ENCODE measurements at regions not wholly inside any gene's neighbourhood (a gene's known extent, or its start where the extent isn't known, plus 50 kb on each side); places are given as distances from the start of the nearest gene placed in this dataset.

DNA sequence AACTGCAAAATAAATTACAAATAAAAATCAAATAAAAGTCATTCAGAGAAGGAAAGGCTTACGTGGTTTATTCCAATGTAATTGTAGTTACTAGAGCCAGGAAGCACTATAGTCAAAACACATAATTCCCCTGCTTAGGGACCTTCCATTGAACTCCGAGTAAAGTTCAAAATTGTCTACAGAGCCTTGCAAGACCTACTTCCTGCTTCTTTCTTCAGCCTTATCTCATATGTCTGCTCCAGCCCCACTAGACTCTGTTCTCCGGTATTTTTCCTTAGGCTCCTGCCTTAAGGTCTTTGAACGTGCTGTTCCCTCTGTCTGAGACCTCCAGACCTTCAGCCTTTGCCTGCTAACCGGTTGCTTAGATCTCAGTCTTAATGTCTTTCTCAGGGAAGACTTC, 104.3 kb downstream of the ARL6IP6 start:
- no peak overlapping the region for H3K4me3 ChIP-seq
- DNase-seq (no peak), ATAC-seq (peak in 3 of 4 donors; percentile 25 to 79 (median 38))
- no peak overlapping the region for H3K27ac ChIP-seq
- TF ChIP-seq, protein P1, sequence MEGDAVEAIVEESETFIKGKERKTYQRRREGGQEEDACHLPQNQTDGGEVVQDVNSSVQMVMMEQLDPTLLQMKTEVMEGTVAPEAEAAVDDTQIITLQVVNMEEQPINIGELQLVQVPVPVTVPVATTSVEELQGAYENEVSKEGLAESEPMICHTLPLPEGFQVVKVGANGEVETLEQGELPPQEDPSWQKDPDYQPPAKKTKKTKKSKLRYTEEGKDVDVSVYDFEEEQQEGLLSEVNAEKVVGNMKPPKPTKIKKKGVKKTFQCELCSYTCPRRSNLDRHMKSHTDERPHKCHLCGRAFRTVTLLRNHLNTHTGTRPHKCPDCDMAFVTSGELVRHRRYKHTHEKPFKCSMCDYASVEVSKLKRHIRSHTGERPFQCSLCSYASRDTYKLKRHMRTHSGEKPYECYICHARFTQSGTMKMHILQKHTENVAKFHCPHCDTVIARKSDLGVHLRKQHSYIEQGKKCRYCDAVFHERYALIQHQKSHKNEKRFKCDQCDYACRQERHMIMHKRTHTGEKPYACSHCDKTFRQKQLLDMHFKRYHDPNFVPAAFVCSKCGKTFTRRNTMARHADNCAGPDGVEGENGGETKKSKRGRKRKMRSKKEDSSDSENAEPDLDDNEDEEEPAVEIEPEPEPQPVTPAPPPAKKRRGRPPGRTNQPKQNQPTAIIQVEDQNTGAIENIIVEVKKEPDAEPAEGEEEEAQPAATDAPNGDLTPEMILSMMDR (IDR thresholded peaks at IDR 0.05) = no peak
- no peak for TF ChIP-seq POLR2A (IDR thresholded peaks at IDR 0.05)
- intact Hi-C loops (cut with DNase I) = no loop called here
- H3K36me3 ChIP-seq = no peaks in the 10 kb centered on the region
- no peaks in the 10 kb centered on the region for H3K4me1 ChIP-seq
- no peaks in the 10 kb centered on the region for H3K9me3 ChIP-seq
- WGBS (ENCODE audit: insufficient coverage, low coverage, low lambda C conversion rate, missing lambda C conversion rate) = 35% methylated on average over 5 of the region's 5 CpGs
- no peaks in the 10 kb centered on the region for H3K27me3 ChIP-seq

DNA sequence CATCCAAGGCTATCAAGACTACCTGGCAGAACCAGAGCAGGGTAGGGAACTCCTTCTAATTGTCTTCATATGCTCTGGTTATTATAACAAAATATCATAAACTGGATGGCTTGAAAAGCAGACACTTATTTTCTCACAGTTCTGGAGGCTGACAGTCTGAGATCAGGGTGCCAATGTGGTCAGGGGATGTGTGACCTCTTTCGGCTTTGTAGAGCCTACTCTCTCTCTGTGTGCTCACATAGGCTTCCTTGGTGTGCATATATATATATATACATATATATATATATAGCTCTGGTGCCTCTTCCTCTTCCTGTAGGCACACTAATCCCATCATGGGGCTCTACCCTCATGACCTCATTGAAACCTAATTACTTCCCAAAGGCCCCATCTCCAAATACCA, 101.6 kb downstream of the ARL6IP6 start:
- Histone ChIP-seq H3K4me3 (no peak overlapping the region), H3K9me3 (no peaks in the 10 kb centered on the region), H3K27me3 (no peaks in the 10 kb centered on the region), H3K27ac (no peak overlapping the region), H3K36me3 (no peaks in the 10 kb centered on the region), H3K4me1 (no peaks in the 10 kb centered on the region)
- DNase-seq = no peak
- no peak for ATAC-seq
- TF ChIP-seq, protein P1 (IDR thresholded peaks at IDR 0.05) = no peak
- TF ChIP-seq POLR2A (IDR thresholded peaks at IDR 0.05) = no peak
- no CpG with 5 or more reads among the region's 1 CpG for WGBS (ENCODE audit: insufficient coverage, low coverage, low lambda C conversion rate, missing lambda C conversion rate)
- intact Hi-C loops (cut with DNase I) = no loop called here

DNA sequence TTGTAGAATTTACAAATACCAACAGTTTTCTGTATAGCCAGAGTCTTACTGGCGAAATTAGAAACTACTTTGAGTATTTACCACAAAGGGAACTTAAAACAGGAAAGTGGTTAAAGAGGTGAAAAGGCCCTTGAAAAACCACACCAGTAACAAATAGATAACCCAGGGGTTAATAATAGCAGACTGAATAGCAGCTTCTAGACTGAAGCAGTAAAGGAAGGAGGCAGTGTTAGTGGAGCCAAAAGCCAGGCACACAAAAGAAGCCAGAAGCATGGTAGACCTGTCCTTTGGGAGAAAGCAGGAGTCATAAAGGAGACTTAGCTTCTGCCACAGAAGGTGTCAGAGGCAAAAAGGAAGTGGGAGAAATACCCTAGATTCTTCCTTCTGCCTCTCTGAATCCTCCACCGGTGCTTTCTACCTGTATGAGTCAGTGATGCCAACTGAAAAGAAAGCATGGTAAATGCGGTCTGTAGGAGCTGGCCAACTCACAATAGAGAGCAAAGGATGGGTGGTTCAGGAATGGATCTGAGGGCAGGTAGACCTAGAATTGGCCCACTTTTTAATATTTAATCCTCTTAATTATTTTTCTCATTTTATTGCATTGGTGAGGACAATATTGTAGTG, 97.3 kb downstream of the ARL6IP6 start:
- no peaks in the 10 kb centered on the region for H3K36me3 ChIP-seq
- no peaks in the 10 kb centered on the region for H3K9me3 ChIP-seq
- ATAC-seq (no peak), DNase-seq (no peak)
- H3K4me3 ChIP-seq = no peak overlapping the region
- intact Hi-C loops (cut with DNase I) = no loop called here
- no peak overlapping the region for H3K27ac ChIP-seq
- no peak for TF ChIP-seq POLR2A (IDR thresholded peaks at IDR 0.05)
- TF ChIP-seq, protein P1 (IDR thresholded peaks at IDR 0.05) = no peak
- 57% methylated on average over 2 of the region's 3 CpGs for WGBS (ENCODE audit: insufficient coverage, low coverage, low lambda C conversion rate, missing lambda C conversion rate)
- H3K27me3 ChIP-seq = no peaks in the 10 kb centered on the region
- H3K4me1 ChIP-seq = no peaks in the 10 kb centered on the region

DNA sequence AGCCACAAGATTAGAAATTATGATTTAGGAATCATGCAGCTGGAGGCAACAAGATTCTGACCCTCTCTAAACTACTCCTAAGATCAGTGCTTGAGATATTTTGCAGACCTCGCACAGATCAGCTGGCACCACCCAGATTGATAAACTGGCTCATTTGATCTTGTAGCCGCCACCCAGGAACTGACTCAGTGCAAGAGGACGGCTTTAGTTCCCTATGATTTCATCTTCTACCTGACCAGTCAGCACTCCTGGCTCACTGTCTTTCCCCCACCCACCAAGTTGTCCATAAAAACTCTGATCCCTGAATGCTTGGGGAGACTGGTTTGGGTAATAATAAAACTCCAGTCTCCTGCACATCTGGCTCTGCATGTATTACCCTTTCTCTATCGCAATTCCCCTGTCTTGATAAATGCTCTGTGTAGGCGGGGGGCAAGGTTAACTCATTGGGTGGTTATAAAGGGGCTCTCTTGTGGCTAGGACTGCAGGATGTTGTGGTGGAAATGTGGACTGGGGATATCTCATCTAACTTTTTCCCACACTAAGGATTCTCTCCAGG, 96.1 kb downstream of the ARL6IP6 start:
- Histone ChIP-seq H3K4me3 (no peak overlapping the region), H3K4me1 (no peaks in the 10 kb centered on the region), H3K36me3 (no peaks in the 10 kb centered on the region), H3K9me3 (no peaks in the 10 kb centered on the region), H3K27me3 (no peaks in the 10 kb centered on the region), H3K27ac (no peak overlapping the region)
- intact Hi-C loops (cut with DNase I) = no loop called here
- DNase-seq (no peak), ATAC-seq (no peak)
- 51% methylated on average over 5 of the region's 5 CpGs for WGBS (ENCODE audit: insufficient coverage, low coverage, low lambda C conversion rate, missing lambda C conversion rate)
- TF ChIP-seq POLR2A (IDR thresholded peaks at IDR 0.05) = no peak
- TF ChIP-seq, protein P1 (IDR thresholded peaks at IDR 0.05) = no peak
